ENCODE measurements at regions not wholly inside any gene's neighbourhood (a gene's known extent, or its start where the extent isn't known, plus 50 kb on each side); places are given as distances from the start of the nearest gene placed in this dataset.
"Not testable (repeated sequence)": the region's sequence is repeated elsewhere in the genome, so short reads cannot be mapped to it uniquely, and the experiment has no call there.

DNA sequence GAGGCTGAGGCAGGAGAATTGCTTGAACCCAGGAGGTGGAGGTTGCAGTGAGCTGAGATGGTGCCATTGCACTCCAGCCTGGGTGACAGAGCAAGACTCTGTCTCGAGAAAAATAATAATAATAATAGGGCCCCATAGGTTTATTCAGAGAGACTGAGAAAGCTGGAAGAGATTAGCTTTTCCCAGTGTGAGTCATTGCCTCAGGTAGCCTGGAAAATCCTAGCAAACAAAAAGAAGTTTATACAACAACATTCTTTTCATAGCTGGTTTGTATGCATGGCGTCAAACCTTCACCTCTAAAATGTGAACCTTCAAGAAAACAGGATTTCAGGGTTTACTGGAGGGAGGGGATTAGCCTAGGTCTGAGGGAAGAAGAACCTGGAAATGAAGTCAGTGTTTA lies 2768.8 kb upstream of the TPTE start:
- H2AFZ ChIP-seq (ENCODE audit: insufficient read depth, low read depth, low read length, poor library complexity, severe bottlenecking); H3K27me3 ChIP-seq (ENCODE audit: control insufficient read depth in 2 of 2, insufficient read depth in 2 of 2, low read length in 2 of 2); H4K20me1 ChIP-seq (ENCODE audit: insufficient read depth, low read length); H3K79me2 ChIP-seq (ENCODE audit: insufficient read depth, low read length); DNase-seq; H3K4me1 Mint-ChIP-seq; H3K4me3 Mint-ChIP-seq; H3K27ac Mint-ChIP-seq; intact Hi-C loops (cut with micrococcal nuclease); H3K27ac ChIP-seq (ENCODE audit: low read depth in 1 of 2, low read length in 2 of 2); H3K9me3 ChIP-seq (replicated peaks in 1 of 2; ENCODE audit: control insufficient read depth in 1 of 2, insufficient read depth in 1 of 2, low read length in 2 of 2); H3K9me3 Mint-ChIP-seq; H3K4me1 ChIP-seq (ENCODE audit: control insufficient read depth in 1 of 2, insufficient read depth in 2 of 2, low read length in 2 of 2); H3K36me3 Mint-ChIP-seq; H3K4me2 ChIP-seq (replicated peaks; ENCODE audit: extremely low read depth, low read length, poor library complexity, severe bottlenecking); H3K9ac ChIP-seq (ENCODE audit: insufficient read depth, low read length, poor library complexity, severe bottlenecking); H3K4me3 ChIP-seq (replicated peaks in 1 of 3; ENCODE audit: low read depth in 2 of 3, low read length in 3 of 3); H3K36me3 ChIP-seq (replicated peaks in 1 of 2; ENCODE audit: control insufficient read depth in 1 of 2, insufficient read depth in 2 of 2, low read length in 2 of 2); H3K27me3 Mint-ChIP-seq (ENCODE audit: low read depth in 3 of 3): not testable (repeated sequence)
- WGBS (ENCODE audit: insufficient coverage): no CpG with 5 or more reads among the region's 2 CpGs

DNA sequence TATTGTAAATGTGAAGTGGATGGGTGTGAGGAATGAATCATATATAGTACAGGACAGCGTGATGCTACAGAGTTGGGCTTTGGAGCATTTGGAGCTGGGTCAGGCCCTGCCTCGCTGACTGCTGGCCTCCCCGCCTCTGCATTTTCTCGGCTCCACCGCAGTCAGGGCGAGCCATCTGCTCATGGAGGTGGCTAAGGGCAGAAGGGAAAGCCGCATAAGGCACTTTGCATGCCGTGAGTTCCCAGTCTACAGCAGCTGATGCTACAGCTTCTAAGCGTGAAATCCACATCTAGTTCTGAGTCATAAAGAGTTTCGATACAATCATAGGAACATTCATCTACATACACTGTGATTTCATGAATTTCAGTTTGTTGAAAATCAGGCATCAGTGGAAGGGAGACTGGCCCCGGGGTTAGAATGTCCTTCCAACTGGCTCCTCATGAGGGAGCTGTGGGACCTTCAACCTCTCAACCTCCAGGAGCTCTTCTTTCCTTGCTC lies 2768.0 kb upstream of the TPTE start:
- no CpG with 5 or more reads among the region's 11 CpGs for WGBS (ENCODE audit: insufficient coverage)

DNA sequence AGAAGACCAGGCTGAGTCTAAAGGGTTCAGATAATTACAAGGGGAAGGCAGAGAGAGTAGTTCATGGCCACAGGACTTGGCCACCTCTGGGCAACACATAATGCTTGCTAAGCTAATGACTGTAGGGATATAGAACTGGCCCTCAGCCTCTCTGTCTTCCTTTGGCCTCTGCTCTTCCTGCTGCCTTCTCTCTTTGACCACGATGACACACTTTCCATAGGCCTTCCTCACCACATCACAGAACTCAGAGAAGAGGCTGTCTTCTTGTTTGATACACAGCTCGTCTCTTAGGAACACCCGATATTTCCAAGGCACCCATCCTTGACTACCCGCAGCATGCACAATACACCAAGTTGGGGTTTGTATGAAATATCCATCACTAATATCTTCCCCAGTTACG lies 2751.4 kb upstream of the TPTE start:
- H3K9me3 Mint-ChIP-seq; H3K27me3 ChIP-seq (ENCODE audit: control insufficient read depth in 2 of 2, insufficient read depth in 2 of 2, low read length in 2 of 2); H3K27ac Mint-ChIP-seq; H3K4me1 ChIP-seq (ENCODE audit: control insufficient read depth in 1 of 2, insufficient read depth in 2 of 2, low read length in 2 of 2); H3K36me3 ChIP-seq (replicated peaks in 1 of 2; ENCODE audit: control insufficient read depth in 1 of 2, insufficient read depth in 2 of 2, low read length in 2 of 2); H3K36me3 Mint-ChIP-seq; H4K20me1 ChIP-seq (ENCODE audit: insufficient read depth, low read length); DNase-seq; H3K79me2 ChIP-seq (ENCODE audit: insufficient read depth, low read length); H3K9ac ChIP-seq (ENCODE audit: insufficient read depth, low read length, poor library complexity, severe bottlenecking); H3K4me2 ChIP-seq (replicated peaks; ENCODE audit: extremely low read depth, low read length, poor library complexity, severe bottlenecking); H3K4me3 ChIP-seq (replicated peaks in 1 of 3; ENCODE audit: low read depth in 2 of 3, low read length in 3 of 3); H2AFZ ChIP-seq (ENCODE audit: insufficient read depth, low read depth, low read length, poor library complexity, severe bottlenecking); intact Hi-C loops (cut with micrococcal nuclease); H3K27ac ChIP-seq (ENCODE audit: low read depth in 1 of 2, low read length in 2 of 2); H3K4me1 Mint-ChIP-seq; H3K4me3 Mint-ChIP-seq; H3K27me3 Mint-ChIP-seq (ENCODE audit: low read depth in 3 of 3); H3K9me3 ChIP-seq (replicated peaks in 1 of 2; ENCODE audit: control insufficient read depth in 1 of 2, insufficient read depth in 1 of 2, low read length in 2 of 2): not testable (repeated sequence)
- WGBS (ENCODE audit: insufficient coverage): no CpG with 5 or more reads among the region's 5 CpGs

More for the DNA sequence above, 2768.0 kb upstream of the TPTE start:
- H3K36me3 Mint-ChIP-seq; H3K4me1 Mint-ChIP-seq; H3K79me2 ChIP-seq (ENCODE audit: insufficient read depth, low read length); H3K27ac ChIP-seq (ENCODE audit: low read depth in 1 of 2, low read length in 2 of 2); H3K27me3 ChIP-seq (ENCODE audit: control insufficient read depth in 2 of 2, insufficient read depth in 2 of 2, low read length in 2 of 2); H3K4me2 ChIP-seq (replicated peaks; ENCODE audit: extremely low read depth, low read length, poor library complexity, severe bottlenecking); H3K9ac ChIP-seq (ENCODE audit: insufficient read depth, low read length, poor library complexity, severe bottlenecking); H3K36me3 ChIP-seq (replicated peaks in 1 of 2; ENCODE audit: control insufficient read depth in 1 of 2, insufficient read depth in 2 of 2, low read length in 2 of 2); DNase-seq; H3K27me3 Mint-ChIP-seq (ENCODE audit: low read depth in 3 of 3); H4K20me1 ChIP-seq (ENCODE audit: insufficient read depth, low read length); H3K9me3 ChIP-seq (replicated peaks in 1 of 2; ENCODE audit: control insufficient read depth in 1 of 2, insufficient read depth in 1 of 2, low read length in 2 of 2); H3K4me3 Mint-ChIP-seq; H3K4me1 ChIP-seq (ENCODE audit: control insufficient read depth in 1 of 2, insufficient read depth in 2 of 2, low read length in 2 of 2); intact Hi-C loops (cut with micrococcal nuclease); H3K27ac Mint-ChIP-seq; H3K4me3 ChIP-seq (replicated peaks in 1 of 3; ENCODE audit: low read depth in 2 of 3, low read length in 3 of 3); H2AFZ ChIP-seq (ENCODE audit: insufficient read depth, low read depth, low read length, poor library complexity, severe bottlenecking); H3K9me3 Mint-ChIP-seq: not testable (repeated sequence)

DNA sequence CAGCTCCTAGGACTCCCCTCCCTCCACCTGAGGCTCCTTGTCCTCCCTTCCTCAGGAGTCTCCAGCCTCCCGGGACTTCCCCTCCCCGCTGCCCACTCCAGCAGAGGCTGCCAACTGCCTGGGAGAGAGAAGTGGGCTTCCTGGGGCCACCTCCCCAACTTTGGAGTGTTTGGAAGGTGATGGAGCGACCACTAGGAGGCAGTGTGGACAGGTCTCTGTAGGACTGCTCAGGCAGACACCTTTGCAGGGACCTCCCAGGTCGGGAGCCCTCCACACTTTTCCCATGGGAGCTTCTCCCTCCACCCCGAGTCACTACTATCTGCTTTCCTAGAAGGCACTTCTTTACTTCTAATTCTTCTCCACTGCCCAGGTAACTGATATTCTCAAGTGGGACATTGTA lies 2747.2 kb upstream of the TPTE start:
- H3K4me1 Mint-ChIP-seq; H3K4me3 ChIP-seq (replicated peaks in 1 of 3; ENCODE audit: low read depth in 2 of 3, low read length in 3 of 3); H3K4me3 Mint-ChIP-seq; H3K9me3 ChIP-seq (replicated peaks in 1 of 2; ENCODE audit: control insufficient read depth in 1 of 2, insufficient read depth in 1 of 2, low read length in 2 of 2); H4K20me1 ChIP-seq (ENCODE audit: insufficient read depth, low read length); DNase-seq; H3K9ac ChIP-seq (ENCODE audit: insufficient read depth, low read length, poor library complexity, severe bottlenecking); H3K27me3 ChIP-seq (ENCODE audit: control insufficient read depth in 2 of 2, insufficient read depth in 2 of 2, low read length in 2 of 2); H3K4me2 ChIP-seq (replicated peaks; ENCODE audit: extremely low read depth, low read length, poor library complexity, severe bottlenecking); H3K27me3 Mint-ChIP-seq (ENCODE audit: low read depth in 3 of 3); H3K36me3 ChIP-seq (replicated peaks in 1 of 2; ENCODE audit: control insufficient read depth in 1 of 2, insufficient read depth in 2 of 2, low read length in 2 of 2); H3K27ac Mint-ChIP-seq; intact Hi-C loops (cut with micrococcal nuclease); H3K36me3 Mint-ChIP-seq; H3K27ac ChIP-seq (ENCODE audit: low read depth in 1 of 2, low read length in 2 of 2); H3K9me3 Mint-ChIP-seq; H3K79me2 ChIP-seq (ENCODE audit: insufficient read depth, low read length); H2AFZ ChIP-seq (ENCODE audit: insufficient read depth, low read depth, low read length, poor library complexity, severe bottlenecking); H3K4me1 ChIP-seq (ENCODE audit: control insufficient read depth in 1 of 2, insufficient read depth in 2 of 2, low read length in 2 of 2): not testable (repeated sequence)
- WGBS (ENCODE audit: insufficient coverage): no CpG with 5 or more reads among the region's 5 CpGs
